Naive B cell (primary cell): ENCODE measurements at regions not wholly inside any gene's neighbourhood (a gene's known extent, or its start where the extent isn't known, plus 50 kb on each side); places are given as distances from the start of the nearest gene placed in this dataset.

ENCODE experiments used
- ATAC-seq, 2 donors: fragments of 150-1000 bp; cut with Tn5 transposase; 2 replicates each; pipeline ENCODE4 v1.10.0; 2021; ENCODE audit warnings: low read depth in 2 of 2, mild to moderate bottlenecking in 2 of 2, moderate library complexity in 2 of 2
- DNase-seq: peaks from one replicate; pipeline ENCODE4 v3.0.0; 2022
- H3K27ac Mint-ChIP-seq, 6 donors: one replicate each; pipeline ENCODE4 v1.8.0; 2020 to 2022; ENCODE audit warnings: mild to moderate bottlenecking in 6 of 6, mixed read lengths in 6 of 6, moderate library complexity in 5 of 6, inconsistent platforms in 2 of 6
- H3K27me3 Mint-ChIP-seq, 3 donors: one replicate each; pipeline ENCODE4 v1.8.0; 2021 to 2022; ENCODE audit warnings: mixed read lengths in 3 of 3, mild to moderate bottlenecking in 1 of 3
- H3K36me3 Mint-ChIP-seq, 2 donors: one replicate each; pipeline ENCODE4 v1.8.0; 2020 to 2022; ENCODE audit warnings: mixed read lengths in 2 of 2, inconsistent platforms in 1 of 2, mild to moderate bottlenecking in 1 of 2
- H3K4me1 Mint-ChIP-seq, 3 donors: one replicate each; pipeline ENCODE4 v1.8.0; 2020 to 2022; ENCODE audit warnings: mixed read lengths in 3 of 3, inconsistent platforms in 1 of 3, mild to moderate bottlenecking in 1 of 3, moderate library complexity in 1 of 3
- H3K4me3 Mint-ChIP-seq, 8 donors: one replicate each; pipeline ENCODE4 v1.8.0; 2020 to 2022; ENCODE audit warnings: mild to moderate bottlenecking in 8 of 8, mixed read lengths in 8 of 8, moderate library complexity in 8 of 8, inconsistent platforms in 2 of 8
- H3K9me3 Mint-ChIP-seq, 7 donors: one replicate each; pipeline ENCODE4 v1.8.0; 2020 to 2022; ENCODE audit warnings: mixed read lengths in 7 of 7, mild to moderate bottlenecking in 5 of 7, inconsistent platforms in 2 of 7, moderate library complexity in 1 of 7

- ATAC-seq, result no peak
- Mint-ChIP-seq H3K4me1 (no peaks in the 10 kb centered on the region), H3K36me3 (no peaks in the 10 kb centered on the region), H3K9me3 (peaks cover 0 to 2% (median 0%) of the 10 kb centered on the region in 7 donors), H3K27ac (no peak overlapping the region), H3K4me3 (no peak overlapping the region), H3K27me3 (no peaks in the 10 kb centered on the region)
- no peak for DNase-seq
Measured at GRCh38 chr10:76667408-76668370, 969.9 kb downstream of the KCNMA1 start.

DNA sequence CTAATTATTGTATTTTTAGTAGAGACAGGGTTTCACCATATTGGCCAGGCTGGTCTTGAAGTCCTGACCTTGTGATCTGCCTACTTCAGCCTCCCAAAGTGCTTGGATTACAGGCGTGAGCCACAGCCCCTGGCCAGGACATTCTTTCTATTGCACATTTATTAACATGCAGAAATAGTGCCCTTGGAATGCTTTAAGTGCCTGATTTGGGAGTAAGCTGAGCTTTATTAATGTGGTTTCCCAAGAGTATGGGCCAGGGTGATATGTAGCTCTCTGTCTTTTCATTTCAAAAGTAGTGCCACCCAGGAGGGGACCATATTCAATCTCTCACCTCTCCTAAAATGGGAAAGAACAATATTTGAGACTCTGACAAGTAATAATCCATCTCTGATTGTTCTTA lies 970.7 kb downstream of the KCNMA1 start:
- peaks cover 0 to 2% (median 0%) of the 10 kb centered on the region in 7 donors for H3K9me3 Mint-ChIP-seq
- no peaks in the 10 kb centered on the region for H3K36me3 Mint-ChIP-seq
- DNase-seq (no peak), ATAC-seq (no peak)
- no peak overlapping the region for H3K27ac Mint-ChIP-seq
- H3K4me1 Mint-ChIP-seq, result no peaks in the 10 kb centered on the region
- H3K27me3 Mint-ChIP-seq, result no peaks in the 10 kb centered on the region
- no peak overlapping the region for H3K4me3 Mint-ChIP-seq

DNA sequence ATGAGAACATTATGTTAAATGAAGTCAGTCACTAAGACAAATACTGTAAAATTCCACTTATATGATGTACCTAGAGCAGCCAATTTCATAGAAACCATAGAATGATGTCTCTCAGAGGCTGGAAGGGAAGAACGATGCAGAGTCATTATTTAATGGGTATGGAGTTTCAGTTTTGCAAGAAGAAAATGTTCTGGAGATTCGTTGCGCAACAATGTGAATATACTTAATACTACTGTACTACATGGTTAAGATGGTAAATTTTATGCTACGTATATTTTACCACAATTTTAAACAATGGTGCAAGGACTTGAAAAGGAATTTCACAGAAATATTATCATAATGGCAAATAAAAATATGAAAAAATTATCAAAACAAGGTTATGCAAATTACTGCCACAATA lies 972.6 kb downstream of the KCNMA1 start:
- DNase-seq (no peak), ATAC-seq (no peak)
- Mint-ChIP-seq H3K9me3 (no peaks in the 10 kb centered on the region), H3K4me1 (no peaks in the 10 kb centered on the region), H3K4me3 (no peak overlapping the region), H3K27me3 (no peaks in the 10 kb centered on the region), H3K27ac (no peak overlapping the region), H3K36me3 (no peaks in the 10 kb centered on the region)

DNA sequence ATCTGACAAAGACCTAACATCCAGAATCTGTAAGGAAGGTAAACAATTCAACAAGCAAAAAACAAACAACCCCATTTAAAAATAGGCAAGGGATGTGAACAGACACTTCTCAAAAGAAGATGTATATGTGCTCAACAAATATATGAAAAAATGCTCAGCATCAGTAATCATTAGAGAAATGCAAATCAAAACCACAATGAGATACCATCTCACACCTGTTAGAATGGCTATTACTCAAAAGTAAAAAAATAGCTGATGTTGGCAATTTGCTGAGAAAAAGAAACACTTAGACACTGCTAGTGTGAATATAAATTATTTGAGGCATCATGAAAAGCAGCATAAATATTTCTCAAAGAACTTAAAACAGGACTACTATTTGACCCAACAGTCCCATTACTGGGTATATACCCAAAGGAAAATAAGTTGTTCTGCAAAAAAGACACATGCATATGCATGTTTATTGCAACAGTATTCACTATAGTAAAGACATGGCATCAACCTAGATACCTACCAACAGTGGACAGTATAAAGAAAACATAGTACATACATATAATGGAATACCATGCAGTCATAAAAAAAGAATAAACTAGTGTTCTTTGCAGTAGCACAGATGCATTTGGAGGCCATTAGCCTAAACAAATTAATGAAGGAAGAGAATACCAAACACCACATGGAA lies 980.1 kb downstream of the KCNMA1 start:
- Mint-ChIP-seq H3K4me3 (no peak overlapping the region), H3K4me1 (no peaks in the 10 kb centered on the region), H3K27me3 (peaks cover 0 to 9% (median 4%) of the 10 kb centered on the region in 3 donors), H3K36me3 (no peaks in the 10 kb centered on the region), H3K9me3 (peaks cover 0 to 10% (median 2%) of the 10 kb centered on the region in 7 donors), H3K27ac (no peak overlapping the region)
- DNase-seq, result no peak
- ATAC-seq, result no peak

- H3K27me3 Mint-ChIP-seq, result peaks cover 0 to 10% (median 9%) of the 10 kb centered on the region in 3 donors
- peaks cover 0 to 10% (median 0%) of the 10 kb centered on the region in 7 donors for H3K9me3 Mint-ChIP-seq
- H3K36me3 Mint-ChIP-seq, result no peaks in the 10 kb centered on the region
- H3K4me3 Mint-ChIP-seq, result no peak overlapping the region
- no peak overlapping the region for H3K27ac Mint-ChIP-seq
- ATAC-seq, result no peak
- no peaks in the 10 kb centered on the region for H3K4me1 Mint-ChIP-seq
- no peak for DNase-seq
Measured at GRCh38 chr10:76651154-76651553, 986.5 kb downstream of the KCNMA1 start.

GRCh38 chr10:76649723-76650127 lies 987.9 kb downstream of the KCNMA1 start:
- Mint-ChIP-seq H3K9me3 (peaks cover 0 to 10% (median 0%) of the 10 kb centered on the region in 7 donors), H3K4me3 (no peak overlapping the region), H3K4me1 (no peaks in the 10 kb centered on the region), H3K36me3 (no peaks in the 10 kb centered on the region), H3K27ac (no peak overlapping the region), H3K27me3 (peaks cover 0 to 10% (median 9%) of the 10 kb centered on the region in 3 donors)
- ATAC-seq (no peak), DNase-seq (no peak)

- peaks cover 0 to 8% (median 0%) of the 10 kb centered on the region in 7 donors for H3K9me3 Mint-ChIP-seq
Measured at GRCh38 chr10:76649254-76649653, 988.4 kb downstream of the KCNMA1 start.

GRCh38 chr10:76647301-76647700 lies 990.3 kb downstream of the KCNMA1 start:
- no peak overlapping the region for H3K27ac Mint-ChIP-seq
- no peaks in the 10 kb centered on the region for H3K36me3 Mint-ChIP-seq
- peaks cover 0 to 6% (median 0%) of the 10 kb centered on the region in 3 donors for H3K27me3 Mint-ChIP-seq
- no peak overlapping the region for H3K4me3 Mint-ChIP-seq
- ATAC-seq (no peak), DNase-seq (no peak)
- H3K4me1 Mint-ChIP-seq, result no peaks in the 10 kb centered on the region
- no peaks in the 10 kb centered on the region for H3K9me3 Mint-ChIP-seq

More at GRCh38 chr10:76649254-76649653, 988.4 kb downstream of the KCNMA1 start:
- H3K27me3 Mint-ChIP-seq, result peaks cover 0 to 7% (median 6%) of the 10 kb centered on the region in 3 donors
- no peak overlapping the region for H3K27ac Mint-ChIP-seq
- H3K4me1 Mint-ChIP-seq, result no peaks in the 10 kb centered on the region
- ATAC-seq (no peak), DNase-seq (no peak)
- no peak overlapping the region for H3K4me3 Mint-ChIP-seq
- H3K36me3 Mint-ChIP-seq, result no peaks in the 10 kb centered on the region

GRCh38 chr10:76645341-76645740 lies 992.3 kb downstream of the KCNMA1 start:
- Mint-ChIP-seq H3K27ac (no peak overlapping the region), H3K27me3 (no peaks in the 10 kb centered on the region), H3K9me3 (peaks cover 0 to 3% (median 0%) of the 10 kb centered on the region in 7 donors), H3K4me3 (no peak overlapping the region), H3K4me1 (no peaks in the 10 kb centered on the region), H3K36me3 (no peaks in the 10 kb centered on the region)
- ATAC-seq, result no peak
- no peak for DNase-seq

DNA sequence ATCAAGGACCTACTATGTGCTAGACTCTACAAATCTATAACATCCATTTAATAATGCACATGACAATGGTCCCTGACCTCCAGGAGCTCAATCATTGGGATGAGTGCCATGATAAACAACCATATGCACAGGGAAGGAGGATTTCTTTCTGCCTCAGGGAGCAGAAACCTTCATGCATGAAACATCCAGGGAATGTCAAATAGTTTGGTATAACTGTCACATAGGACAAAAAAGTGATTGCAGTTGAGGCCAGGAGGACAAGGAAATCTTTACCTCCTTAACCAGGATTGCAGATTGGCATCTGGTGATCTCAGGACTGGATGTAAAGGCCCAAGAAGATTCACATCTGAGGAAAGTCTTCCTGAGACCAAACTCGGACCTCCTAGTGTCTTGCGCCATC lies 993.1 kb downstream of the KCNMA1 start:
- DNase-seq (no peak), ATAC-seq (no peak)
- Mint-ChIP-seq H3K4me1 (no peaks in the 10 kb centered on the region), H3K27me3 (no peaks in the 10 kb centered on the region), H3K4me3 (no peak overlapping the region), H3K9me3 (peaks cover 0 to 3% (median 0%) of the 10 kb centered on the region in 7 donors), H3K27ac (no peak overlapping the region), H3K36me3 (no peaks in the 10 kb centered on the region)

DNA sequence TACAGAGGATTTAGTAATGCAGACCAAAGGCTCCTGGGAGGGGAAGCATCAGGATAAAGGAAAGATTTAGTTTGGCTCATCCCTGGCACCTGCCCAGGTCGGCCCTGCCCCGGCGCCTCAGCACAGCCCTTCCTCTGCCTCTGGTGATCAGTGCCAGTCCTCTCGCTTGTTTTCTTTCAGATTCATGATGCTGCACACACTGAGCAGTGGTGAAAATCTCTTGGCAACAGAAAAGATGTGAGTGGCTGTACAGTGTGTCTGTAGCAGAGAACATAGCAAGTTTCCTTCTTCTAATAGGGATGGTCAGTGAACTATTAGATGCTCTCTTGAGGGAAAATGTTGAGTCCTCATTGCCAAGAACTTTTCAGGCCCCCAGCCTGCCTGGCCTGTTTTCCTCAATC lies 994.1 kb downstream of the KCNMA1 start:
- no peak for DNase-seq
- Mint-ChIP-seq H3K36me3 (no peaks in the 10 kb centered on the region), H3K27ac (no peak overlapping the region), H3K4me3 (no peak overlapping the region), H3K27me3 (no peaks in the 10 kb centered on the region), H3K9me3 (peaks cover 0 to 3% (median 0%) of the 10 kb centered on the region in 7 donors), H3K4me1 (no peaks in the 10 kb centered on the region)
- ATAC-seq, result no peak

DNA sequence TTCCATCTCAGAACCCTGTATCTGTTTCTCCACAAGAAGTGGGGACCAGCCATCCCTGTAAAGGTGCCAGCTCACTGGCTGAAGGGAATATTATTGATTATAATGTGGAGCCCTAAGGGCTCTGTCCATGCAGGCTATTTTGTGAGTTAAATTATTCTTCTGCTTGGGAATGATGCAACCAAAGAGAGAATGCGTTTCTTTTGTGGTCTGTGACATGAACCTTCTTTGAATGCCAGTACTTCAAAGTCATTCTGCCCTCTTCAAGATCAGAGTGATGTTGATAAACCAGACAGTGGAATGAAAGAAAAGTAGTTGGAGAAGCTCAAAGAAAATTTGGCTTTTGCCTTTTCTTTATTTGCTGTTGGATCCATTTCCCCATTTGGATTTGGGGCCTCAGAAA lies 995.2 kb downstream of the KCNMA1 start:
- Mint-ChIP-seq H3K9me3 (peaks cover 0 to 3% (median 0%) of the 10 kb centered on the region in 7 donors), H3K4me1 (no peaks in the 10 kb centered on the region), H3K27me3 (no peaks in the 10 kb centered on the region), H3K36me3 (no peaks in the 10 kb centered on the region), H3K27ac (no peak overlapping the region), H3K4me3 (no peak overlapping the region)
- ATAC-seq (no peak), DNase-seq (no peak)

DNA sequence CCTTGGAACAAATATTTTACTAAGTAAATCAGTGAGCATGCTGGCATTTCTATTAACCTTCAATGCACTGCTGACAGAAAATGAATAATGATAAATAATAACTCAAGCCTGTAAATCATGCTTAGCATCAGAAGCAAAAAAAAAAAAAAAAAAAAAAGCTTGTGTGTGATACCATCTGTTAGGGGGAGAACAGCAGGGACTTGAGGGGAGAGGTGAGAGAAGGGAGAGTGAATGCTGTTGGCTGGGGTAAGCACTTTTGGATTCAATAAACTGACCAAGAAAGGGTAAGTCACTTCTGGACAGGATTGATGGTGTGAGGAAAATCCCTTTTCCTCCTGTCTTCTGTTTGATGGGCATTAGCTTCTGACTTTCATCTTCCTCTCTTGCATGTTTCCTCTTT lies 996.4 kb downstream of the KCNMA1 start:
- no peaks in the 10 kb centered on the region for H3K27me3 Mint-ChIP-seq
- H3K27ac Mint-ChIP-seq, result no peak overlapping the region
- peaks cover 0 to 3% (median 0%) of the 10 kb centered on the region in 7 donors for H3K9me3 Mint-ChIP-seq
- no peak for ATAC-seq
- H3K36me3 Mint-ChIP-seq, result no peaks in the 10 kb centered on the region
- H3K4me1 Mint-ChIP-seq, result no peaks in the 10 kb centered on the region
- no peak for DNase-seq
- no peak overlapping the region for H3K4me3 Mint-ChIP-seq

- H3K9me3 Mint-ChIP-seq, result peaks cover 0 to 3% (median 0%) of the 10 kb centered on the region in 7 donors
- no peak overlapping the region for H3K27ac Mint-ChIP-seq
- H3K36me3 Mint-ChIP-seq, result no peaks in the 10 kb centered on the region
- no peaks in the 10 kb centered on the region for H3K27me3 Mint-ChIP-seq
- H3K4me1 Mint-ChIP-seq, result no peaks in the 10 kb centered on the region
- ATAC-seq (no peak), DNase-seq (no peak)
- H3K4me3 Mint-ChIP-seq, result no peak overlapping the region
Measured at GRCh38 chr10:76640806-76641205, 996.8 kb downstream of the KCNMA1 start.
